WTC11 (cell line): ENCODE measurements at regions not wholly inside any gene's neighbourhood (a gene's known extent, or its start where the extent isn't known, plus 50 kb on each side); places are given as distances from the start of the nearest gene placed in this dataset.

Source experiments
- ATF3 ChIP-seq: sonication (generic); formaldehyde crosslinking; conservative IDR thresholded peaks from 2 replicates; pipeline ENCODE4 v1.8.1; 2022; ENCODE audit warnings: mild to moderate bottlenecking, missing genetic modification reagents
- ELF4 ChIP-seq: sonication (generic); formaldehyde crosslinking; IDR thresholded peaks from 2 replicates; pipeline ENCODE4 v1.8.1; 2022; ENCODE audit warnings: low read depth, mild to moderate bottlenecking, moderate library complexity, missing genetic modification reagents
- ESRRA ChIP-seq: sonication (generic); formaldehyde crosslinking; IDR thresholded peaks from 2 replicates; pipeline ENCODE4 v1.8.1; 2022; ENCODE audit warnings: mild to moderate bottlenecking, missing genetic modification reagents, borderline replicate concordance
- MAX ChIP-seq: sonication (generic); formaldehyde crosslinking; IDR thresholded peaks from 2 replicates; pipeline ENCODE4 v1.8.0; 2022; ENCODE audit warnings: mild to moderate bottlenecking, missing genetic modification reagents
- MXD4 ChIP-seq: fragments of 250-450 bp; sonication (Bioruptor Pico); IDR thresholded peaks from 2 replicates; pipeline ENCODE4 v1.8.0; 2021; ENCODE audit warnings: mild to moderate bottlenecking, moderate library complexity, borderline replicate concordance
- NFATC4 ChIP-seq: fragments of 250-450 bp; sonication (Bioruptor Pico); IDR thresholded peaks from 2 replicates; pipeline ENCODE4 v1.9.0; 2021; ENCODE audit warnings: mild to moderate bottlenecking
- NFYB ChIP-seq: sonication (generic); formaldehyde crosslinking; conservative IDR thresholded peaks from 2 replicates; pipeline ENCODE4 v1.8.0; 2022; ENCODE audit warnings: low read depth, missing genetic modification reagents
- RORB ChIP-seq: fragments of 250-450 bp; sonication (Bioruptor Pico); IDR thresholded peaks from 2 replicates; pipeline ENCODE4 v1.9.0; 2021; ENCODE audit warnings: mild to moderate bottlenecking

- no peak for TF ChIP-seq ELF4 (CRISPR knock-in tag)
- TF ChIP-seq ESRRA (CRISPR knock-in tag), result no peak
- no peak for TF ChIP-seq NFATC4 (CRISPR knock-in tag)
- TF ChIP-seq MAX (CRISPR knock-in tag), result no peak
- no peak for TF ChIP-seq ATF3 (CRISPR knock-in tag)
- TF ChIP-seq RORB, result no peak
- TF ChIP-seq NFYB, result no peak
- TF ChIP-seq MXD4 (CRISPR knock-in tag), result no peak
Observed at GRCh38 chr4:71980976-71981375, 50.8 kb upstream of the NPFFR2 start (continued).
